Mesenchymal stem cell (in vitro differentiated cells and primary cell): ENCODE measurements at regions not wholly inside any gene's neighbourhood (a gene's known extent, or its start where the extent isn't known, plus 50 kb on each side); places are given as distances from the start of the nearest gene placed in this dataset.

Source experiments
- DNase-seq: peaks from one replicate; pipeline ENCODE4 v3.0.0-alpha.2; 2013
- H2AFZ ChIP-seq: one replicate; pipeline ENCODE4 v1.6.1; 2013; ENCODE audit warnings: low read depth, mild to moderate bottlenecking, control low read depth, inconsistent platforms, low read length, moderate library complexity
- H2AK5ac ChIP-seq: 2 replicates; pipeline ENCODE4 v1.6.1; 2013; ENCODE audit warnings: low read length, moderate library complexity, mild to moderate bottlenecking, inconsistent platforms; ENCODE audit not compliant: severe bottlenecking
- H2BK120ac ChIP-seq: one replicate; pipeline ENCODE4 v1.6.1; 2013; ENCODE audit warnings: low read depth, mild to moderate bottlenecking, inconsistent platforms, low read length, moderate library complexity
- H2BK12ac ChIP-seq, 2 experiments: one replicate each; pipeline ENCODE4 v1.6.1; 2013; ENCODE audit warnings: inconsistent platforms in 2 of 2, low read length in 2 of 2, mild to moderate bottlenecking in 2 of 2, moderate library complexity in 2 of 2, control low read depth in 1 of 2
- H2BK15ac ChIP-seq: one replicate; pipeline ENCODE4 v1.6.1; 2013; ENCODE audit warnings: mild to moderate bottlenecking, low read depth, inconsistent platforms; ENCODE audit not compliant: poor library complexity, severe bottlenecking
- H2BK5ac ChIP-seq: 2 replicates; pipeline ENCODE4 v1.6.1; 2013; ENCODE audit warnings: low read depth, mild to moderate bottlenecking, low read length, control low read depth, inconsistent platforms; ENCODE audit not compliant: poor library complexity, severe bottlenecking
- H3K14ac ChIP-seq, 2 experiments: one replicate each; pipeline ENCODE4 v1.6.1; 2013; ENCODE audit warnings: inconsistent platforms in 2 of 2, low read length in 2 of 2, control low read depth in 1 of 2, mild to moderate bottlenecking in 1 of 2, moderate library complexity in 1 of 2
- H3K18ac ChIP-seq, 2 experiments: one replicate each; pipeline ENCODE4 v1.6.1; 2013; ENCODE audit warnings: inconsistent platforms in 2 of 2, low read length in 2 of 2, control low read depth in 1 of 2, low read depth in 1 of 2, mild to moderate bottlenecking in 1 of 2
- H3K23ac ChIP-seq, 2 experiments: one replicate each; pipeline ENCODE4 v1.6.1; 2013; ENCODE audit warnings: inconsistent platforms in 2 of 2, low read length in 2 of 2, mild to moderate bottlenecking in 2 of 2, moderate library complexity in 2 of 2, control low read depth in 1 of 2
- H3K27ac ChIP-seq: 2 replicates; pipeline ENCODE4 v1.5.1; 2013; ENCODE audit warnings: mild to moderate bottlenecking, moderate library complexity, low read length, control low read depth, inconsistent platforms; ENCODE audit not compliant: poor library complexity, severe bottlenecking
- H3K27me3 ChIP-seq, 2 experiments: 2 replicates each; pipeline versions ENCODE4 v1.6.1 to v1.7.0; 2013; ENCODE audit warnings: low read length in 2 of 2, mild to moderate bottlenecking in 2 of 2, moderate library complexity in 2 of 2, control low read depth in 1 of 2, inconsistent platforms in 1 of 2; ENCODE audit not compliant: control insufficient read depth in 1 of 2, insufficient read depth in 1 of 2
- H3K36me3 ChIP-seq, 2 experiments: 2 replicates each; pipeline versions ENCODE4 v1.6.1 to v1.7.0; 2013; ENCODE audit warnings: low read length in 2 of 2, control low read depth in 1 of 2, inconsistent platforms in 1 of 2, low read depth in 1 of 2, mild to moderate bottlenecking in 1 of 2; ENCODE audit not compliant: insufficient read depth in 2 of 2, control insufficient read depth in 1 of 2
- H3K4ac ChIP-seq, 2 experiments: one replicate each; pipeline ENCODE4 v1.6.1; 2013; ENCODE audit warnings: inconsistent platforms in 2 of 2, low read length in 2 of 2, mild to moderate bottlenecking in 2 of 2, moderate library complexity in 2 of 2, control low read depth in 1 of 2, low read depth in 1 of 2
- H3K4me1 ChIP-seq: 2 replicates; pipeline ENCODE4 v1.6.1; 2013; ENCODE audit warnings: low read depth, low read length, control low read depth; ENCODE audit not compliant: control insufficient read depth, insufficient read depth
- H3K4me2 ChIP-seq: 2 replicates; pipeline ENCODE4 v1.6.1; 2013; ENCODE audit warnings: low read length, mild to moderate bottlenecking, inconsistent platforms; ENCODE audit not compliant: poor library complexity, severe bottlenecking
- H3K4me3 ChIP-seq, 2 experiments: 2 replicates each; pipeline versions ENCODE4 v1.5.1 to v1.7.0; 2013; ENCODE audit warnings: low read length in 2 of 2, mild to moderate bottlenecking in 2 of 2, control low read depth in 1 of 2, low read depth in 1 of 2; ENCODE audit not compliant: insufficient read depth in 1 of 2
- H3K79me1 ChIP-seq: replicated peaks from 2 replicates; pipeline ENCODE4 v1.6.1; 2013; ENCODE audit warnings: mild to moderate bottlenecking, control low read depth, low read length, inconsistent platforms; ENCODE audit not compliant: poor library complexity, severe bottlenecking
- H3K9ac ChIP-seq: 2 replicates; pipeline ENCODE4 v1.7.0; 2013; ENCODE audit warnings: mild to moderate bottlenecking, low read length, moderate library complexity
- H3K9me3 ChIP-seq: 2 replicates; pipeline ENCODE4 v1.7.0; 2013; ENCODE audit warnings: mild to moderate bottlenecking, low read length; ENCODE audit not compliant: control insufficient read depth
- H4K8ac ChIP-seq: one replicate; pipeline ENCODE4 v1.6.1; 2013; ENCODE audit warnings: inconsistent platforms, mild to moderate bottlenecking, low read length, moderate library complexity
- H4K91ac ChIP-seq: one replicate; pipeline ENCODE4 v1.6.1; 2013; ENCODE audit warnings: mild to moderate bottlenecking, low read length, inconsistent platforms
- WGBS: methylation state at CpG from one replicate; pipeline ENCODE4 v1.1.7; 2013; ENCODE audit warnings: mixed read lengths; 5-methylcytosine and 5-hydroxymethylcytosine counted together

- Histone ChIP-seq H2AFZ (no peak overlapping the region), H3K4me3 (no peak overlapping the region), H2BK5ac (no peak overlapping the region), H3K9ac (no peak overlapping the region), H3K4me1 (no peaks in the 10 kb centered on the region), H2BK12ac (no peak overlapping the region), H3K27ac (no peak overlapping the region), H3K23ac (no peak overlapping the region), H3K14ac (no peak overlapping the region), H3K4me2 (no peak overlapping the region), H2BK120ac (no peak overlapping the region), H3K18ac (no peak overlapping the region), H3K36me3 (no peaks in the 10 kb centered on the region), H3K9me3 (no peaks in the 10 kb centered on the region), H4K91ac (no peak overlapping the region), H3K79me1 (no peaks in the 10 kb centered on the region), H3K4ac (no peak overlapping the region), H3K27me3 (peaks cover 0 to 48% of the 10 kb centered on the region in 2 experiments), H2BK15ac (no peak overlapping the region), H4K8ac (no peak overlapping the region), H2AK5ac (no peak overlapping the region)
- 94% methylated on average over 2 of the region's 5 CpGs for WGBS
- DNase-seq = no peak
Observed at GRCh38 chr19:31538879-31539278, 189.6 kb upstream of the TSHZ3 start.

GRCh38 chr19:31539386-31539785, 190.2 kb upstream of the TSHZ3 start:
- H3K36me3 ChIP-seq = no peaks in the 10 kb centered on the region
- no peak overlapping the region for H3K27ac ChIP-seq
- peaks cover 2% of the 10 kb centered on the region for H3K9me3 ChIP-seq
- H4K91ac ChIP-seq = peak overlapping the region; percentile 20
- no peak overlapping the region for H3K4me2 ChIP-seq
- H3K14ac ChIP-seq = no peak overlapping the region
- H3K4me3 ChIP-seq = no peak overlapping the region
- no peak overlapping the region for H2BK15ac ChIP-seq
- WGBS = 89% methylated on average over 3 of the region's 6 CpGs
- no peak overlapping the region for H3K4ac ChIP-seq
- no peaks in the 10 kb centered on the region for H3K79me1 ChIP-seq
- no peak overlapping the region for H3K18ac ChIP-seq
- H4K8ac ChIP-seq = no peak overlapping the region
- H2AFZ ChIP-seq = no peak overlapping the region
- peaks cover 0 to 48% of the 10 kb centered on the region in 2 experiments for H3K27me3 ChIP-seq
- H2BK120ac ChIP-seq = no peak overlapping the region
- no peak overlapping the region for H3K9ac ChIP-seq
- no peak overlapping the region for H2BK12ac ChIP-seq
- H2AK5ac ChIP-seq = no peak overlapping the region
- DNase-seq = no peak
- H3K4me1 ChIP-seq = no peaks in the 10 kb centered on the region
- H3K23ac ChIP-seq = no peak overlapping the region
- H2BK5ac ChIP-seq = no peak overlapping the region

GRCh38 chr19:31541396-31541795, 192.2 kb upstream of the TSHZ3 start:
- Histone ChIP-seq H3K9ac (no peak overlapping the region), H2AFZ (no peak overlapping the region), H2BK15ac (no peak overlapping the region), H4K8ac (no peak overlapping the region), H2BK12ac (no peak overlapping the region), H2BK5ac (no peak overlapping the region), H3K79me1 (no peaks in the 10 kb centered on the region), H3K27ac (no peak overlapping the region), H3K14ac (no peak overlapping the region), H2BK120ac (no peak overlapping the region), H3K23ac (no peak overlapping the region), H3K4me1 (no peaks in the 10 kb centered on the region), H3K9me3 (peaks cover 17% of the 10 kb centered on the region), H3K36me3 (no peaks in the 10 kb centered on the region), H3K4me3 (no peak overlapping the region), H3K4me2 (no peak overlapping the region), H4K91ac (no peak overlapping the region), H3K27me3 (peaks cover 0 to 51% of the 10 kb centered on the region in 2 experiments), H3K18ac (no peak overlapping the region), H2AK5ac (no peak overlapping the region), H3K4ac (no peak overlapping the region)
- no peak for DNase-seq
- 47% methylated on average over 2 of the region's 2 CpGs for WGBS

GRCh38 chr19:31543456-31543855, 194.2 kb upstream of the TSHZ3 start:
- Histone ChIP-seq H3K4me1 (no peaks in the 10 kb centered on the region), H3K18ac (no peak overlapping the region), H3K23ac (no peak overlapping the region), H3K9ac (no peak overlapping the region), H3K9me3 (peaks cover 17% of the 10 kb centered on the region), H3K27me3 (peaks cover 0 to 54% of the 10 kb centered on the region in 2 experiments), H2BK120ac (no peak overlapping the region), H3K36me3 (no peaks in the 10 kb centered on the region), H3K14ac (no peak overlapping the region), H3K4me3 (no peak overlapping the region), H3K79me1 (no peaks in the 10 kb centered on the region), H3K4ac (no peak overlapping the region), H2AK5ac (no peak overlapping the region), H3K4me2 (no peak overlapping the region), H2BK15ac (no peak overlapping the region), H4K91ac (no peak overlapping the region), H4K8ac (no peak overlapping the region), H3K27ac (no peak overlapping the region), H2BK12ac (no peak overlapping the region), H2BK5ac (no peak overlapping the region), H2AFZ (no peak overlapping the region)
- DNase-seq = no peak
- WGBS = 83% methylated on average over 5 of the region's 5 CpGs
